K562 (cell line): ENCODE measurements at regions not wholly inside any gene's neighbourhood (a gene's known extent, or its start where the extent isn't known, plus 50 kb on each side); places are given as distances from the start of the nearest gene placed in this dataset.
A peak's percentile ranks its signal among the peaks of the same experiment; 100 is the strongest.
"Not testable (repeated sequence)": the region's sequence is repeated elsewhere in the genome, so short reads cannot be mapped to it uniquely, and the experiment has no call there.

Experiments used
- ATAC-seq: fragments of 200-7000 bp; cut with Tn5 transposase; 3 replicates; pipeline ENCODE4 v1.9.1; 2020; ENCODE audit warnings: moderate library complexity
- BruUV-seq: library from RNA; stranded (reverse); fragments of 400-500 nt; replicated peaks from 2 replicates; lab custom pipeline; 2021; lab: Mats Ljungman, UMichigan
- CTCF ChIA-PET: fragments of 300-600 bp; formaldehyde crosslinking; extraction: SDS; loops from one replicate; lab custom pipeline; 2021; ENCODE audit warnings: low intra/inter-chr PET ratio; lab: Yijun Ruan, JAX
- POLR2A ChIA-PET: fragments of 300-600, 350-650 bp; sonication (Branson Sonifier 250); formaldehyde crosslinking; extraction: SDS; loops from one replicate; lab custom pipeline; 2021; ENCODE audit warnings: antibody characterized with exemption, inconsistent platforms; lab: Yijun Ruan, JAX
- DNase-seq, 4 experiments: peaks; one replicate each; pipeline versions ENCODE4 v3.0.0 to v3.0.0-alpha.2; 2011 to 2018; ENCODE audit warnings: low spot score in 3 of 4, mixed read lengths in 3 of 4; ENCODE audit errors: extremely low read depth in 1 of 4
- FAIRE-seq: peaks from 2 replicates; lab custom pipeline; 2011; peaks lifted over from hg19 to GRCh38; lab: Jason Lieb, UNC
- H2AFZ ChIP-seq: 2 replicates; pipeline ENCODE4 v1.6.0; 2011; ENCODE audit warnings: low read depth, low read length, control low read depth, inconsistent platforms
- H3K27ac ChIP-seq: fragments of 200-600 bp; 3 replicates; pipeline ENCODE4 v1.8.0; 2011; ENCODE audit warnings: low read depth, mild to moderate bottlenecking, control low read depth, inconsistent platforms, low read length, moderate library complexity, mixed read lengths; ENCODE audit errors: extremely low read depth
- H3K27me3 ChIP-seq, 2 experiments: fragments of 300-600 bp in 1 of 2; 2 replicates in 1 of 2; 3 replicates in 1 of 2; pipeline versions ENCODE4 v1.6.0 to v1.8.0; 2011; ENCODE audit warnings: inconsistent platforms in 2 of 2, low read length in 2 of 2, mild to moderate bottlenecking in 1 of 2, mixed read lengths in 1 of 2, moderate library complexity in 1 of 2; ENCODE audit not compliant: control insufficient read depth in 2 of 2, insufficient read depth in 2 of 2
- H3K36me3 ChIP-seq: fragments of 300-600 bp; 3 replicates; pipeline ENCODE4 v1.8.0; 2011; ENCODE audit warnings: mild to moderate bottlenecking, low read length, inconsistent platforms; ENCODE audit not compliant: control insufficient read depth, insufficient read depth
- H3K4me1 ChIP-seq, 2 experiments: fragments of 200-600 bp in 1 of 2; replicated peaks in 1 of 2; 2 replicates in 1 of 2; 3 replicates in 1 of 2; pipeline versions ENCODE4 v1.5.1 to v1.8.0; 2011; ENCODE audit warnings: inconsistent platforms in 2 of 2, low read length in 2 of 2, mild to moderate bottlenecking in 1 of 2, mixed read lengths in 1 of 2, moderate library complexity in 1 of 2; ENCODE audit not compliant: control insufficient read depth in 2 of 2, insufficient read depth in 2 of 2
- H3K4me2 ChIP-seq: 2 replicates; pipeline ENCODE4 v1.6.1; 2011; ENCODE audit warnings: low read length, control low read depth, inconsistent platforms, mixed read lengths; ENCODE audit not compliant: insufficient read depth
- H3K4me3 ChIP-seq: fragments of 200-600 bp; sonication (generic), shearing (Covaris generic); 2 replicates; pipeline ENCODE4 v1.5.1; 2016; ENCODE audit warnings: control low read depth, inconsistent platforms
- H3K79me2 ChIP-seq: fragments of 200-600 bp; 3 replicates; pipeline ENCODE4 v1.8.0; 2011; ENCODE audit warnings: low read length, inconsistent platforms; ENCODE audit not compliant: control insufficient read depth, insufficient read depth
- H3K9ac ChIP-seq, 2 experiments: 2 replicates each; pipeline versions ENCODE4 v1.6.0 to v1.6.1; 2011; ENCODE audit warnings: low read depth in 2 of 2, low read length in 2 of 2, control low read depth in 1 of 2, inconsistent platforms in 1 of 2, mild to moderate bottlenecking in 1 of 2, mixed read lengths in 1 of 2; ENCODE audit not compliant: insufficient read depth in 1 of 2
- H3K9me1 ChIP-seq: one replicate; pipeline ENCODE4 v1.6.0; 2011; ENCODE audit warnings: inconsistent platforms, mild to moderate bottlenecking, low read length, moderate library complexity; ENCODE audit not compliant: control insufficient read depth, insufficient read depth
- H3K9me3 ChIP-seq: replicated peaks from 2 replicates; pipeline ENCODE4 v1.5.1; 2011; ENCODE audit warnings: low read depth, low read length, inconsistent platforms; ENCODE audit not compliant: control insufficient read depth, insufficient read depth
- H4K20me1 ChIP-seq: replicated peaks from 2 replicates; pipeline ENCODE4 v1.6.1; 2011; ENCODE audit warnings: low read length, inconsistent platforms, mixed read lengths; ENCODE audit not compliant: control insufficient read depth, insufficient read depth
- ATF3 ChIP-seq, 2 experiments: fragments of 450-650 bp in 1 of 2; sonication (generic) in 1 of 2; formaldehyde crosslinking in 1 of 2; IDR thresholded peaks in 1 of 2; conservative IDR thresholded peaks in 1 of 2; 2 replicates each; pipeline versions ENCODE4 v1.6.1 to v1.8.1; 2016 to 2023; ENCODE audit warnings: mild to moderate bottlenecking in 2 of 2, moderate library complexity in 2 of 2, inconsistent platforms in 1 of 2, missing genetic modification reagents in 1 of 2
- JUND ChIP-seq, 2 experiments: IDR thresholded peaks; 2 replicates in 1 of 2; 3 replicates in 1 of 2; pipeline ENCODE4 v1.6.1; 2011; ENCODE audit warnings: borderline replicate concordance in 2 of 2, low read depth in 2 of 2, low read length in 2 of 2, improper control_type of control experiment in 1 of 2, missing biosample characterization in 1 of 2, missing genetic modification characterization in 1 of 2, missing genetic modification reagents in 1 of 2
- NFIC ChIP-seq: fragments of 450-650 bp; IDR thresholded peaks from 2 replicates; pipeline ENCODE4 v1.6.1; 2017; ENCODE audit warnings: mild to moderate bottlenecking, inconsistent platforms
- PKNOX1 ChIP-seq: fragments of 450-650 bp; IDR thresholded peaks from 2 replicates; pipeline ENCODE4 v1.6.1; 2016
- RFX5 ChIP-seq: IDR thresholded peaks from 2 replicates; pipeline ENCODE4 v1.6.1; 2011; ENCODE audit warnings: low read depth, mild to moderate bottlenecking, improper control_type of control experiment, low read length
- TAF9B ChIP-seq: fragments of 450-650 bp; IDR thresholded peaks from 2 replicates; pipeline ENCODE4 v1.6.1; 2018; ENCODE audit warnings: mild to moderate bottlenecking; ENCODE audit not compliant: partially characterized antibody
- ZBTB34 ChIP-seq: fragments of 250-450 bp; sonication (Bioruptor Pico); IDR thresholded peaks from 2 replicates; pipeline ENCODE4 v1.8.0; 2021; ENCODE audit warnings: mild to moderate bottlenecking, moderate library complexity
- WGBS: fragments of 100-300 bp; shearing (Covaris generic); methylation state at CpG from one replicate; pipeline ENCODE4 v1.1.6; 2016; ENCODE audit warnings: low coverage, mixed read lengths; ENCODE audit not compliant: insufficient coverage; ENCODE audit errors: missing lambda C conversion rate; 5-methylcytosine and 5-hydroxymethylcytosine counted together
- in situ Hi-C: fragments of 300-500 bp; cut with MboI; formaldehyde crosslinking; loops from 4 replicates; pipeline ENCODE4 v1.15.0; 2018; ENCODE audit warnings: inconsistent platforms, mixed read lengths
- intact Hi-C: fragments of 100-400 bp; cut with micrococcal nuclease; formaldehyde crosslinking; loops from 2 replicates; pipeline ENCODE4 v1.14.2; 2022

- DNase-seq; in situ Hi-C loops; POLR2A ChIA-PET; BruUV-seq; H3K9me1 ChIP-seq; H2AFZ ChIP-seq; CTCF ChIA-PET; H4K20me1 ChIP-seq; FAIRE-seq; H3K9me3 ChIP-seq; H3K9ac ChIP-seq; ATAC-seq; H3K4me2 ChIP-seq; H3K27ac ChIP-seq; H3K4me3 ChIP-seq; H3K79me2 ChIP-seq; H3K27me3 ChIP-seq; intact Hi-C loops; H3K36me3 ChIP-seq; TF ChIP-seq JUND (tag; IDR thresholded peaks at IDR 0.05; ENCODE audit: borderline replicate concordance, low read depth, low read length); ATF3 (CRISPR knock-in tag; conservative IDR thresholded peaks at IDR 0.05): not testable (repeated sequence)
- TF ChIP-seq JUND (IDR thresholded peaks at IDR 0.05; ENCODE audit: borderline replicate concordance, low read depth, low read length) (peak; percentile 43; the same call in 1 of the 2 replicates), ATF3 (IDR thresholded peaks at IDR 0.05) (peak; percentile 57)
- H3K4me1 ChIP-seq, result peaks cover 7 to 25% of the 10 kb centered on the region in 2 experiments
- WGBS, result 13% methylated on average over 10 of the region's 10 CpGs
Measured at GRCh38 chr7:66506703-66507102, 122.0 kb upstream of the KCTD7 start.

- Histone ChIP-seq H2AFZ (no peak overlapping the region), H3K4me2 (no peak overlapping the region), H3K9me1 (no peaks in the 10 kb centered on the region), H3K9me3 (no peaks in the 10 kb centered on the region), H3K4me1 (peaks cover 0 to 15% of the 10 kb centered on the region in 2 experiments; a peak in 2 of 5 replicates), H3K4me3 (no peak overlapping the region), H4K20me1 (no peaks in the 10 kb centered on the region), H3K79me2 (no peaks in the 10 kb centered on the region), H3K27ac (no peak overlapping the region), H3K9ac (no peak overlapping the region), H3K27me3 (no peaks in the 10 kb centered on the region), H3K36me3 (no peaks in the 10 kb centered on the region)
- in situ Hi-C loops, result no loop called here
- 29% methylated on average over 9 of the region's 9 CpGs for WGBS
- FAIRE-seq, result no peak
- CTCF ChIA-PET, result no interaction called here
- no peak for ATAC-seq
- POLR2A ChIA-PET, result interaction anchor here (1.9 kb wide), 1 partner anchor 14 kb away, joined by 7 read pairs; no protein-coding TSS in a partner anchor
- intact Hi-C loops, result no loop called here
- peak in 1 of 4 experiments; percentile 2 for DNase-seq
- BruUV-seq, result no TSS peak
- TF ChIP-seq ZBTB34 (CRISPR knock-in tag) (no peak), NFIC (no peak), TAF9B (no peak), PKNOX1 (no peak), RFX5 (no peak)
Measured at GRCh38 chr7:66507764-66508296, 120.9 kb upstream of the KCTD7 start.
